Astrocyte of the spinal cord (primary cell): ENCODE measurements at regions not wholly inside any gene's neighbourhood (a gene's known extent, or its start where the extent isn't known, plus 50 kb on each side); places are given as distances from the start of the nearest gene placed in this dataset.

Experiments
- DNase-seq: peaks from one replicate; pipeline ENCODE4 v3.0.0; 2011; ENCODE audit warnings: low read depth, low spot score
- H3K4me3 ChIP-seq: 2 replicates; pipeline ENCODE4 v1.5.1; 2011; ENCODE audit warnings: low read depth, mild to moderate bottlenecking, low read length, moderate library complexity
- in situ Hi-C: cut with HindIII; loops from 2 replicates; pipeline ENCODE4 v1.10.0; 2017; ENCODE audit warnings: low sequenced_read_pairs
- TF ChIP-seq, protein P1 (sequence below): IDR thresholded peaks from 2 replicates; pipeline ENCODE4 v1.5.1; 2012; ENCODE audit warnings: low read depth, mild to moderate bottlenecking, low read length, inconsistent platforms

DNA sequence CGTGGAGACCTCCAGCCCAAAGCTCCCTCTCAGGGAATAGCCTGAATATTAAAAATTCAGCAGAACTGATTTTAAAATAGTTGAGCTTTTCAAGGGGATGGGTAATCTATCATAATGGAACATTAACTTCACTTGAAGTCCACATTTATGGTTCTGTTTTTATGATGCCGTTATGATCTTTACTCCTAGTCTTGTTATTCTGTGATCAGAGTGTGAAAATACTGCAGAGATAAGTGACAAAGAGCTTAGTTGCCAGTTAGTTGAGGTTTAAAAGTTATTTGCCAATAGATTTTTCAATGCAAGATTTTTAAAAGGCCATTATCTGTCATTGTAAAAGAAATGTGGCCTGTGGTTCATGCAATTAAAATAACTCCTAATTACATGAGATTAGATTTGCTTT, 189.9 kb upstream of the RGMB start:
- in situ Hi-C loops: no loop called here
- DNase-seq: no peak
- TF ChIP-seq, protein P1, sequence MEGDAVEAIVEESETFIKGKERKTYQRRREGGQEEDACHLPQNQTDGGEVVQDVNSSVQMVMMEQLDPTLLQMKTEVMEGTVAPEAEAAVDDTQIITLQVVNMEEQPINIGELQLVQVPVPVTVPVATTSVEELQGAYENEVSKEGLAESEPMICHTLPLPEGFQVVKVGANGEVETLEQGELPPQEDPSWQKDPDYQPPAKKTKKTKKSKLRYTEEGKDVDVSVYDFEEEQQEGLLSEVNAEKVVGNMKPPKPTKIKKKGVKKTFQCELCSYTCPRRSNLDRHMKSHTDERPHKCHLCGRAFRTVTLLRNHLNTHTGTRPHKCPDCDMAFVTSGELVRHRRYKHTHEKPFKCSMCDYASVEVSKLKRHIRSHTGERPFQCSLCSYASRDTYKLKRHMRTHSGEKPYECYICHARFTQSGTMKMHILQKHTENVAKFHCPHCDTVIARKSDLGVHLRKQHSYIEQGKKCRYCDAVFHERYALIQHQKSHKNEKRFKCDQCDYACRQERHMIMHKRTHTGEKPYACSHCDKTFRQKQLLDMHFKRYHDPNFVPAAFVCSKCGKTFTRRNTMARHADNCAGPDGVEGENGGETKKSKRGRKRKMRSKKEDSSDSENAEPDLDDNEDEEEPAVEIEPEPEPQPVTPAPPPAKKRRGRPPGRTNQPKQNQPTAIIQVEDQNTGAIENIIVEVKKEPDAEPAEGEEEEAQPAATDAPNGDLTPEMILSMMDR: no peak
- H3K4me3 ChIP-seq: no peak overlapping the region

DNA sequence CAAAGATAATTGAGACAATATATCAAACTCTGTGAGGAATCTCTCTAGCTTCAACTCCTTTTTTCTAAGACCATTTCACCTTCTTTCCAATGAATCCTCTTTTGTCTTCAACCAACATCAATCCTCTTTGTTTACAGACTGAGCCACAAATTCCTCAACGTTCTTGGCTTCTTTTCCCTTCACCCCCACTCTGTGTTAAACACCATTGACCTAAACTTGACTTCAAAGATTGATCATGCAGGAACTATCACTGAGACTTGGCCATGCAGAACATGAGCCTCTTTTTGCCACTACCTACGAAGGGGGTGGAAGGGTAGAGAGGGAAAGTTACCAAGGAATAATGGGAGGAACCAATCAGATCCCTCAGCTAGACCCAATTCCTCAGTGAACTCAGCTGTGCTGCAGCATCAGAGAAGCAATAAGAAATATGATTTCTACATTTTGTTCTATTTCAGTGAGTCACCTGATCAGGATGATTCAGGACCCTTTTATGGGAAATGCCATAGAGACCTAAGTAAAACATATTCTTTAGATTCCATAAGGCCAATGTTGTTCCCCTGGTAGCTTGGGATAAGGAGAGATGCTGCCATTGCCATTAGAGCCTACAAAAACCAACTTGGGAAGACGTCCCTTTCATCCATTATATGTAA, 187.7 kb upstream of the RGMB start:
- TF ChIP-seq, protein P1: no peak
- H3K4me3 ChIP-seq: no peak overlapping the region
- peak; percentile 30 for DNase-seq
- in situ Hi-C loops: no loop called here

DNA sequence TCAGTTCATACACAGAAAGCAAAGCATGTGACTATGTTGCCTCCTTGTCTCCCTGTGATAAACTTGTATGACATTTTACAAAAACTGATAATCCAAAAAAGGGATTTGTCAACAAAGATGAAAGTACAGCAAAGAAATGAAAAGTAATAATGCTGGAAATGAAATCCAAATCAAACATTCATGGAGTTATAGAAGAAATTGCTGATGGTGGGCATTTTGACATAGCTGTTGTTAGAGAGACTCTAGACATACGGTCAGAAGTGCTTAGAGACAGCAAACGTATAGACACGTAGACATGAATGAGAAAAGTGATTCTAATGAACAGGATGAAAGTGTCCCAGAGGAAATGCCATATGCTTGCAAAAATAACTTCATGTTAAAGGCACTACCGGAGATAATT, 186.9 kb upstream of the RGMB start:
- TF ChIP-seq, protein P1: no peak
- DNase-seq: no peak
- no peak overlapping the region for H3K4me3 ChIP-seq
- in situ Hi-C loops: no loop called here

DNA sequence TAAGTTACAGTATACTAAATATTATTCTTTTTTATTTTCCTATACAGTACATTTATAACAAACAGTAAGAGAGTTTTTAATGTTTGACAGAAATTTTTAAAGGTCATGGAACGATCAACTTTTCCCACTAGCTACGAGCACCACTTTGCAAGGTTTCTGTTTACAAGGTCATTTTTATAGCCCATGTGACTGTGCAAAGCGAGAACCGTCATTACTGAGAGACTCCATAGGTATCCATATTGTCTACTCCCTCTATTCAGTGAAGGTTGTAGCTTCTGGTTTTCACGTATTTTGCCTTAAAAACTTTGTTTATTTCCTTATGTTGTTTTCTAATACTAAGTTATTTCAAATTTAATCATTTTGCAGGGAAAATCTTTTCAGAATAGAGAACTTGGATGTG, 186.3 kb upstream of the RGMB start:
- no peak overlapping the region for H3K4me3 ChIP-seq
- TF ChIP-seq, protein P1: no peak
- in situ Hi-C loops: no loop called here
- DNase-seq: no peak

DNA sequence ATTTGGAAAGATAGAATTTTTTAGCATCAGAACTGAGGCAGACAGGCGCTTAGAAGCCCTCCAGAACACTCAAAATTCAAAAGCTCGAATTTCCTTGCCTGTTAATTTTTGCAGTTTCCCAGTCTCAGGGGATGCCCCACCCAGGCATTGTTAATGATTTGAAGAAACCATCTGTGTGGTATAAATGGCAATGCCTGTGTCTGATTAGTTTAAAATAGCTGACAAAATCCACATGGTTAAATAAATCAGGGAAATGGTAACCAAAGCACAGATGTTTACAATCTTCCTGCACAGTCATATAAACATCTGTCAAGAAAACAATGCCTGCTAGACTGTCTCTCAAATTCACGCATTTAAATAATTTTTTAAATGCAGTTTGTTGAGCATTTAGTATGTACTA, 185.2 kb upstream of the RGMB start:
- no peak for DNase-seq
- H3K4me3 ChIP-seq: no peak overlapping the region
- in situ Hi-C loops: no loop called here
- TF ChIP-seq, protein P1: no peak

DNA sequence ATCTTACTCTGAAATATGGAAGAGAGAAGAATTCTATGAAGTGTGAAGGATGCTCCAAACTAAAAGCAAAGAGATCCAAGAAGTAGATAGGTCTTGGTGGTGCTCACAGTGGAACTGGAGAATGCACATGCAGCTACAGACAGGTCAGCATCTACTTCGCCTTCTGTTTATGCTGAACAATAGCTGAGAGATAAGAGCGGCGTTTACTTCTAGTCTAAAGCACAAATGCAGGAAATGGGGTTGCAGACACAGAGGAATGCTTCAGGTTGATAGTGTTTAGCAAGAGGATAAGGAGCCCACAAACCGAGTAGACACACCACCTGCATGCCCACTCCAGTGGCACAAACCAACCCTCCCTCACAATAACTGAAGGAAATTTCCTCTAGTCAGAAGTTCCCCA, 180.0 kb upstream of the RGMB start:
- H3K4me3 ChIP-seq: no peak overlapping the region
- in situ Hi-C loops: no loop called here
- DNase-seq: no peak
- TF ChIP-seq, protein P1: no peak
